ENCODE measurements at regions not wholly inside any gene's neighbourhood (a gene's known extent, or its start where the extent isn't known, plus 50 kb on each side); places are given as distances from the start of the nearest gene placed in this dataset.

DNA sequence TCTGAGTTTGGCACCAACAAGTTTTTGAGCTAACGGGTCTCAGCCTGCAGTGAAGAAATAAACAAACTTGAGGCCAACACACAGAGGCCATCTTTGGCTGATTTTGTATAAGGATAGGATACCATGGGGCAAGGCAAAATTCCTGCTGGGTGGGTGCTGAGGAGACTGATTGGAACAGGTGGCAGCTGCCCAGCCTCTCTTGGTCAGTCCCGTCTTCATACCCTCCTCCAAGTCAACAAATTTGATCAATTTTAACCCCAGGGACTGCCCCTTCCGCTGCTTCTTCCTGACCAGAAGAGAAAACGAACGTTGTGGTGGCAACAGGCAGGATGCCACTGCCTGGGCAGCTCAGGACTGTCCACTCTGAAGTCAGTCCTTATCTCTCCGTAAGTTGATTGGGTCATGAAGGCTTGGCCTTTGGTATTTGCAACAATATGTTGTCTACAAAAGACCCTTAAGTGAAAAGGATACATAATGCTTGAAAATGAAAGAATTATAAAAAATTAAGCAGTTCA is 139.3 kb downstream of the SPP2 start:
- no peak for DNase-seq (ENCODE audit: low spot score)

DNA sequence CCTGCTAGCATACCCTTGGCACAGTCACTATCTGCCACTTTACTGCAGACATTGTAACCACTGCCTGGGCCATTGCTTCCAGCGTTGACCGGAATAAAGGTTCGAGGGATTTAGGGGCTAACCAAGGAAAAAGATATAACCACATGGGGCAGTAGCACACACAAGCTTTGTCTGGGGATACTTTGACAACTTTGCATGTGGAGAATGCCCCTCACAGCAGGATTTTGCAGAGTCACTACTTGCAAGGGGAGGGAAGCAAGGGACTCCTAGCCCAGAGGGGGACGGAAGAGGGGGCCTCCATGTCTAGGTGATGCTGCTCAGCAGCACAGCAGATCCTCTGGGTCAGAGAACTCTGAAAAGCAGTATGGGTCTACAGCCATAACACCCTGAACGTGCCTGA is 138.7 kb downstream of the SPP2 start:
- no peak for DNase-seq (ENCODE audit: low spot score)

DNA sequence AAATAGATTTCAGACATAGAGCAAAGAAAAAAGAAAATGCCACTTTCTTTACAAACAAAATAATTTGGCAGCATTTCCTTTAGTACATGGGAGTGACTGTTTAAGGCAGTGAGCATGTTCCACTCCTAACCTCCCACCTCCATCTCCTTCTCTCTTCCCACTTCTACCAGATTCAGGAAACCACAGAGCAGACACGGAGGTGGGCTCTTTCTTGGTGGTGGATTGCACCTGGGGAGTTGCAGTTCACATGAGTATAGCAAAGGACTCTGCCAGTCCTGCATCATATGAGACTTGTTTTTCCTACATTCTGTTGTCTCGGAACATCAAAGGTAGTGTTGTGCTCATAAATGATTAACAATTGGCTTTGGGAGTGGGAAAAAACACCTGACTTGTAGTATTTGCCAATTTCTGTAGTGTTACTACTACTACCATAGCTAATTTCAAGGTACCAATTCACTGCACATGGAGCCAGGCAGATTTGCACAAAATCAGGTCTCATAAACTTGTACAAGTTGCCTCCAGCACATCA is 137.2 kb downstream of the SPP2 start:
- DNase-seq (ENCODE audit: low spot score) = no peak

DNA sequence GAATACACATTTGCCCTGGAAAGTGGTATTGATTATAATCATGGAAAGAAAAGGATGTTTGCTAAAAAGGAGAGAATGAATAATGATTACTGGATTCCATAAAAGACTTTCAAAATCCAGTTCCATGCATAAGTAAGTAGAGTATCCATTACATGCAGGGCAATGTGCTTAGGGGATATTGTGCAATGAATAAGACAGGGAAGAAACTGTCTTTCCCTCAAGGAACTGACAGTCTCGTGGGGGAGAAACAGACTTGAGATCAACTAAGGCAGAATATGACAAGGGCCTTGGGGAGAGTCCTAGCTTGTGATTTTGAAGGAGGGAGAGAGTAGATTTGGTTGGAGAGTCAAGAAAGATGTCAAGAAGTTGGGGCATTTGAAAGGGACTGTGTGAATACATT is 130.6 kb downstream of the SPP2 start:
- DNase-seq (ENCODE audit: low spot score) = no peak

DNA sequence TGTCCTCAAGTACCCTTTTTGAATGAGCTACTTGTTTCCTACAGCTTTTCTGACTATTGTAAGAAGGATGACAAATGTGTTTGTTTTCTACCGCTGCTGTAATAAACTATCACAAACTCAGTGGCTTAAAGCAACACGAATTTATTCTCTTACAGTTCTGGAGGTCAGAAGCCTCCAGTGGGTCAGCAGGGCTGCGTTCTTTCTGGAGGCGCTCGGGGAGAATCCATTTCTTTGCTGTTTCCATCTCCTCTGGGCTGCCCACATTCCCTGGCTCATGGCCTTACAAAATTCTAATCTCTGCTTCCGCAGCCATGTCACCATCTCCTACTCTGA is 128.5 kb downstream of the SPP2 start:
- no peak for DNase-seq (ENCODE audit: low spot score)

DNA sequence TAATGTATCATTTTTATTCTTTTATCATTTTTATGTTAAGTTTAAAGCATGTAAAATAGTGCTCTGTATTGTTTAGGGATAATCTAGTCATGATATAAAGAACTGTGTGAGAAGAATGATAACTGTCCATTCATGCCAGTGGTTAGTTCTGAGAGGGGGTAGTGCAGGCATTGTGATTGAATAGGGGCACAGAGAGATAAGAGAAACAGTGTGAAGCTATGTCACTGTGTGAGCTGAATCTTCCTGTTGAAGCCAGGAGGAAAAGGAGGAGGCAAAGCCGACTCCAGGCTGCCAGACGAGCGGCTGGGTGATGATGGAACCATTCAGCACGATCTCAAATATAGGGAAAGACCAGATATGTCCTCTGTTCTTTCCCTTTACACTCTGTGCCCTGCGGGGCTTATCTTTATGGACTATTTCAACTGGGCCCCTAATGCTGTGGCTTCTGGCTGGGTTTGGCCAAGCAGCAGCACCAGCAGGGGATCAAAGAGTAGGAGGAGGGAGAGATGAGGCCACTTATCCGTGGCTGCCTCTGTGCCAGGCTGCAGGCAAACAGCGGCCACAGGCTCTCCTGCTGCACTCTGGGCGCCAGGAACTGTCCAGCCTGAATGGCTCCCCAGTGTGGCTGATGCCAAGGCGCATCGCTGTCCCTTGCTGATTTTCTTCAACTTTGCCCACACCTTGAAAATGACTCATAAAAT is 128.0 kb downstream of the SPP2 start:
- peak; percentile 72 for DNase-seq (ENCODE audit: low spot score)

DNA sequence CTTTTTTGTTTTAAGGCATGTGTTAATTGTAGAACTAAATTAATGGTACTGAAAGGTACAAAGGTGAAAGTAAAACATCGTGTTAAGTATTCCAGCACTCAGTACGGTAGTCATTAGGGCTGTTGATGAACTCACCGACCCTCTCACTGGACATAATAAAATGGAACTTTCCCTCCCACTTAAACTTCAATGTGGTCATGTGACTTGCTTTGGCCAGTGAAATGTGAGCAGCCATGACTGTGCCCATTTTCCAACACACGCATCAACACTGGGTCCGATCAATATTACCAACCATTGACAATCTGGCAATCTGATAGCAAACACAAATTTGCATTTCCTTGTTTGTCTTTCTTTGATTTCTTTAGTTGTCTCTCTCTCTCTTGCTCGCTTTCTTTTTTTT is 125.1 kb downstream of the SPP2 start:
- no peak for DNase-seq (ENCODE audit: low spot score)

DNA sequence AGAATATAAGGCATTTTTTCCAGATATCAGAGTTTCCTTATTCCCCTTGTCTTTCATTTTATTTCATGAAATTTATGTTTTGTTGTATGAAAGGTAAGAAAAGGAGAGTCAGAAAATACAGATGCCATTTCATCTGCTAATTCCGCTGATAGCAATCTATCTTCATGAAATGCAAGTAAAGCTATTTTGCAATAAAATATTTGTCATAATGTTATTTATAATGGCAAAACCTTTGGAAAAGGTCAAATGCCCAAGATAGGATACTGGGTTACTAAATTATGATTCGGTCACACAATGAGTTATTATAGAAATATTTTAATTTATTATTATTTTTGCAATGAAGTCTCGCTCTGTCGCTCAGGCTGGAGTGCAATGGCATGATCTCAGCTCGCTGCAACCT is 124.2 kb downstream of the SPP2 start:
- DNase-seq (ENCODE audit: low spot score) = no peak

DNA sequence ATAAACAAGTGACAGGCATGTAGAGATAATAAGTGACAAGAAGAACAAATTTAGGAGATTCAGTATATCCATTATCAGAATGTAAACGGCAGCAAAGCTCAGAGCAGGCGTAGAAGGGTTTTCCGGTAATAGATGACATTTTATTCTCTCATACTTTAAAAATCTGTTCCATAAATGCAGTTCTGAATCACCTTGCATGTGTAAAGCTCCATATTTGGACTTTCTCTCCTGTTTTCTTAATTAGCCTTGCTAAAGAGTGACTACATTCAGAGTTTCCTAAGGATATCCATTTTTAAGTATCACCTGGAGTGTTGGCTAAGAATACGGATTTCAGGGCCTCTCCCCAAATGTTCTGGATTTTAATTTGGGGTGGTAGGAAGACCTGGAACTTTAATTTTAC is 122.0 kb downstream of the SPP2 start:
- DNase-seq (ENCODE audit: low spot score) = no peak

DNA sequence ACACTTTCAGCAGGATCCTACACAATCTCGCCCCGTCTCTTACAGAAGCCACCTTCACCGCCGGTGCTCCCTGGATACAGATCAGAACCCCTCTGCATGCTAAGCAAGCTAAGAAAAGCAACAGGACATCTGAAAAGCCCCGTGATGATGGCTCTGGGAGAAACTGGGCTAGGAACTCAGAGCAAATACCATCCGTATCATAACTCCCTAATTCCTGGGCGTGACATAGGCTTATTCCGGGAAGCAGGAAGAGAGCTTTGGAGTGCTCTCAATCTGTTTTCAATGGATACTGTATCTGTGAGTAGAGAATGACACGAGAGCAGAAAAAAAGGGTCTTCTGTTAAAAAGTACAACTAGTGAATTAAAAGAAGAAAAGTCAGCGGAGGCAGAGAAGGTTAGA is 121.6 kb downstream of the SPP2 start:
- DNase-seq (ENCODE audit: low spot score) = no peak

DNA sequence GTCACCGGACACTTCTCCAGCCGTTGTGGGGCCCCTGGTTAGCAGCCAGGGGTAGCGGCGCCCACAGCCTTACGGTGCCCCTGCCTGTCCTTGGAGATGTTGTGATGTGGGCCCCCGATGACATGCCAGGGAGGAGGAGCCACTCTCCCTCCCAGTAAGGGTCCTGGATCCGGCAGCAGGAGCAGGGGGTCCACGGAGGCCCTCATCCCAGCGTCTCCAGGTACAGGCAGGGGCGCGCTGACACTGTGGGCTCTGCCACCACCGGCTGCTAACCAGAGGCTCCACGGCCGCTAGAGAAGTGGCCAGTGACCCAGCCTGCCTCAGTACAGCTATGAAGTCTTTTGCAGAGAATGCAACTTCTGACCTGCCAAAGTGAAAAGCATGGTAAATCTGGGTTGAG is 121.2 kb downstream of the SPP2 start:
- DNase-seq (ENCODE audit: low spot score) = no peak

DNA sequence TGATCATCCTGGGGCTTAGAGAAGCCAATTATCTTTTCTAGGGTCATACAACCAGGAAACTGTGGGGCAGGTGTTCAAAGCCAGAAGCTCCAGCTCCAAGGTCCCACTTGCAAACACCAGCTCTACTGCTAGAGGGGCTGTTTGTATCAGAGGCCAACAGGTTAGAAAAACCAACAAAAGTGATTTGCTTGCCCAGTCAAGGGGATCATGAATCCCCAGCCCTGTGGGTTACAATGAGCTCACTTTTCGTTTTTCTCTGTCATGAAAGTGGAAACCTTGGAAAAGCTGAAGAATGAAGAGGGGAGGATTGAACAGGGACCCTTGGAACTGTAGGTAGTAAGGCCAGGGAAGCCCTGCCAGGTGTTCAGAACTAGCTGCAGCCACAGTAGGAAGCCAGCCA is 119.2 kb downstream of the SPP2 start:
- DNase-seq (ENCODE audit: low spot score) = peak; percentile 25

DNA sequence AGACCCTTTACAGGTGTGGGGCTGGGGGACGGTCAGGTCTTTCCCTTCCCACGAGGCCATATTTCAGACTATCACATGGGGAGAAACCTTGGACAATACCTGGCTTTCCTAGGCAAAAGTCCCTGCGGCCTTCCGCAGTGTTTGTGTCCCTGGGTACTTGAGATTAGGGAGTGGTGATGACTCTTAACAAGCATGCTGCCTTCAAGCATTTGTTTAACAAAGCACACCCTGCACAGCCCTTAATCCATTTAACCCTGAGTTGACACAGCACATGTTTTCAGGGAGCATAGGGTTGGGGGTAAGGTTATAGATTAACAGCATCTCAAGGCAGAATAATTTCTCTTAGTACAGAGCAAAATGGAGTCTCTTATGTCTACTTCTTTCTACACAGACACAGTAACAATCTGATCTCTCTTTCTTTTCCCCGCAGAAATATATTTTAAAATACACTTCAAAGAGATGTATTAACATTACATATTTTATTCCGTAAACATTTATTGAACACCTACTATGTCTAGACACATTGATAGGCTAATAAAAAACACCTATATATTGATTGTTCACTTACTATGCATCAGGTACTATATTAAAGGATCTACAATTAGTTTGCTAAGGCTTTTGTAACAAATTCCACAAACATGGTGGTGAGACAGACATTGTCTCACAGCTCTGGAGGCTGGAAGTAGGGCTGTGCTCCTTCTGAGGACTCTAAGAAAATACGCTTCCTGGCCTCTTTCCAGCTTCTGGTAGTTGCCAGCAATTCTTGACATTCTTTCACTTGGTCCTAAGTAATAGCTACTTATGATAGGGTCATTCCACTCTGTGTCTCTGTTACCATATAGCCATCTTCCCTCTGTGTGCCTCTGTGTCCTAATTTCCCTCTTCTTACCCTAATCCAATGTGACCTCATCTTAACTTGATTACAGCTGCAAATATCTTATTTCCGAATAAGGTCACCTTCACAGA is 118.4 kb downstream of the SPP2 start:
- DNase-seq (ENCODE audit: low spot score) = peak; percentile 85

DNA sequence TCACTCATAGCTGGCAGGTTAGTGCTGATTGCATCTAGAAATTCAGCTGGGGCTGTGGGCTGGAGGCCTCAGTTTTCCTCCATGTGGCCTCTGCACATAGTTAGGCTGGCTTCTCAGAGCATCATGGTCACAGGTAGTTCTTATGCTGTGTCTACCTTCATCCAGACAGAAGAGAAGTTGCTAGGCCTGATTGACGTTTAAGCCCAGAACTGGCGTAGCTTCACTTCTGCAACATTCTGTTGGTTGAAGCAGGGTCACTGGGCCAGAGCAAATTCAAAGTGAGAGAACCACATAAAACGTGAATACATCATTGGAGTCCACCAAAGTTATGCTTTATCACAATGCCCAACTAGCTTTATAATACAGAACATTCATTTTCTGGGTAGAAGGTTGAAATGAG is 116.0 kb downstream of the SPP2 start:
- DNase-seq (ENCODE audit: low spot score) = no peak

DNA sequence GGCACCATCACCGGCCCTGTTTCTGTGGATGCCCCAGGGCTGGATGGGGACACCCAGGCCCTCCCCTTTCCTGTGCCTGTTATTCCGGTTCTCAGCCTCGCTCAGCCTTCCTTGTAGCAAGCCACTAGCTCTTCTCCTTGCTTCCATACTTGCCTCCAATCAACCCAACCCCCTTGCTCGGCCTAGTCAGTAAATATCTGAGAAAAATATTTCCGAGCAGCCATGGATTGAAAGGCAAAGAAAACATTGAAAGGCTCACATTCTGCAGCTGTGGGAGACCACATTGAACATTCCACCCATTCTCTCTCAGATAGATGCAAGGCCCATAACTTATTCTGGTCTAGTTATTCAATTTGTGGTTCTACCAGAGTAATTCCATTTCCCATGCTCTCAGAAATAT is 114.9 kb downstream of the SPP2 start:
- DNase-seq (ENCODE audit: low spot score) = peak; percentile 37

DNA sequence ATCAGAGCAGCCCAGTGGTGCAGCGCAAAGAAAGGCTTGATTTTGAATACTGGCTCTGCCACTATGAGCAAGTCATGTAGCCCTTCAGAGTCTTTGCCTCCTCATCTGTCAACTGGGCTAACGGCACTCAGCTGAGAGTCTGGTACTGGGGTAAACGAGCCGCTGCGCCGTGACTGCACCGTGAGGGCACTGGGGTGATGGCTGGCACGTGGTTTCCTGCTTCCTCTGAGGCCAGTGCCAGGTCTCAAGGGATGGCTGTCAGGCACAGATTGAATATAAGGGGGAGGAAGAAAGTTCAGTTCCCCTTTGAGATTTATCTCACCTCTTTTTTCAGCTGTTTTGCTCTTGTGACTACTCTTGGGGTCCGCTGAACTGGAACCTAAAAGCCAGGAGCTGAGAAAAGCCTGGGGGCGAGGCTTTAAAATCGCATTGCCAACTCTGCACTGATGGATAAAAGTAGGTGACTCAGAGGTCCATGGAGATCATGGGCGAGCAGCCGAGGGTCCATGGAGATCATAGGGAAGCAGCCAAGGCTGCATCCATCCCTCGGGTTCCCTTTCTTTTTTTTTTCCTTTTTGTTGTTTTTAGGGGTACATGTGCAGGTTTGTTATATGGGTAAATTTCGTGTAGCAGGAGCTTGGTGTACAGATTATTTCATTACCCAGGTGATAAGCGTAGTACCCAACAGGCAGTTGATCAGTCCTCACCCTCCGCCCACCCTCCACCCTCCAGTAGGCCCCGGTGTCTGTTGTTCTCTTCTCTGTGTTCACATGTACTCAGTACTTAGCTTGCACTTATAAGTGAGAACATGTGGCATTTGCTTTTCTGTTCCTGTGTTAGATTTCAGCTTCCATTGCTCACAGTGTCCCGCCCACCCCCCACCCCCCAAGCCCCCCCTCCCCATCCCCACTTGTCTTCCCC is 114.3 kb downstream of the SPP2 start:
- DNase-seq (ENCODE audit: low spot score) = peak; percentile 26

DNA sequence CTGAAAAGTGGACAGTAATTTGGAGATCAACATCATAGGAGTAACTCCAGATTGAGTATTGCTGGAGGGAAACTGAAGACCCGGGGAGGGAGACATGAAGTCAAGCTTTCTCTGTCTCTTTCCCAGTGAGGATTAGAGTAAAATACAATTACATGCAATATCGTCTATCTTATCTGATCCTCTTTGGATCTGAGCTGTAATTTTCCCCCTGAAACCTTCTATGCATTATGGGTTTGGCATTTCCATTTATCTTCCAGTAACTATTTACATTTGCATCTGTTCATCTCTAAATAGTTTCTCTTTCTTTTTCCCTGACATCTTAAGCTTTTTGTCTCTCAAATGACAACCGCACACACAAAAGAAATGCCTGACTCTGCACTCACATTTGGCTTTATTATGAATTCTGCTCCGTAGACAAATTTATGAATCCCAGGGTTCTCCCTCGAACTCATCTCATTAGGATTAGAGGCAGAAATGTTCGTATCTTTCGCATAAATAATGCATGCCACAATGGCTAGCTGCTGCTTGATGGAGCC is 113.1 kb downstream of the SPP2 start:
- DNase-seq (ENCODE audit: low spot score) = no peak

DNA sequence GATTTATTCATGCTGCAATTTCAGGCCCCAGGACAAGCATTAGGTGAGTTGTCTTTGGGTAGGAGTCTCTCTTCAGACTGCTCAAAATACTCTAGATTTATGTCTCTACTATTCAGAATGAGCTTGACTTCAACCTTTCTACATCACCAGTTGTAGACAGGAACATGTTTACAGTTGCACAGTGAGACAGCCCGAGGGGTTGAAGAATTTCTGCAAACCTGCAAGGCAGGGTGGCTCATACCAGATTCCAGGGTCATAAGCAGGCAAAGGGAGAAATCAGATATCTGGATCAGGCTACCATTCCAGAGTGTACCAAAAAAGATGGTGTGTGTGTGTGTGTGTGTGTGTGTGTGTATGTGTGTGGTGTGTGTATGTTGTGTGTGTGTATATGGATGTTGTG is 112.4 kb downstream of the SPP2 start:
- no peak for DNase-seq (ENCODE audit: low spot score)

DNA sequence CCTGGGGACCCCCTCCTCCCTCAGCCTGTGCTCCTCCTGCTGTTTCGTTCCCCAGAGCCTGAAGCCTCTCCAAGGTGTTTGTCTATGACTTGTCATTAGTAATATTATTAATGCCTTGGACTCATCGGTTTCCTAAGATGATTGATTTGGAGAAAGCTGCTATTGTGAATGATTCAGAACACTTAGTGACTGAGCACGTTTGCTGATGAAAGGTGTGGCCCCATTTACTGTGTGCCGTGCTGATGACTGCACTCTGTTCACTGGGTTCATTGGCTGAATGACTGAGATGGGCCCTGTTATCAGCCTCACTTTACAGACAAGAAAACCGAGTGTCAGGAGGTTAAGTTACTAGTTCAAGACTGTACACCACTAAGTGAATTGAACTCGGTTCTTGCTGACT is 111.4 kb downstream of the SPP2 start:
- DNase-seq (ENCODE audit: low spot score) = no peak

DNA sequence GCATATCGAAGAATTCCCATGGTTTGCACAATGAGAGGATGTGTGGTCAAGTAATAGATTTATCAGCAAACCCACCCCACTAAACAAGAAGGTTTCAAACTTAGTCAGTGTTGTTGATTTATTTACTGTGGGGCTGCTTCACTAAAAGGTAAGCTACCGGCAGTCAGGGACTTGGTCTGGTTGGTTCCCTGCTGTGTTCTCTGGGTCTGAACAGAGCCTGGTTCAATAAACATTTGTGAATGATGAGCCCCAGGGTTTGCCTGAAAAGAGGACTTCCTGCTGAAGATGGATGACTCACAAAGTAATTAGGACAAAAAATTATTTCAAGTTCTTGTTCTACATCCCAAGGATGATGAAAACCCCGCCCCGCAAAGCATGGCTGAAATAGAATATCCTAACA is 108.3 kb downstream of the SPP2 start:
- peak; percentile 16 for DNase-seq (ENCODE audit: low spot score)

DNA sequence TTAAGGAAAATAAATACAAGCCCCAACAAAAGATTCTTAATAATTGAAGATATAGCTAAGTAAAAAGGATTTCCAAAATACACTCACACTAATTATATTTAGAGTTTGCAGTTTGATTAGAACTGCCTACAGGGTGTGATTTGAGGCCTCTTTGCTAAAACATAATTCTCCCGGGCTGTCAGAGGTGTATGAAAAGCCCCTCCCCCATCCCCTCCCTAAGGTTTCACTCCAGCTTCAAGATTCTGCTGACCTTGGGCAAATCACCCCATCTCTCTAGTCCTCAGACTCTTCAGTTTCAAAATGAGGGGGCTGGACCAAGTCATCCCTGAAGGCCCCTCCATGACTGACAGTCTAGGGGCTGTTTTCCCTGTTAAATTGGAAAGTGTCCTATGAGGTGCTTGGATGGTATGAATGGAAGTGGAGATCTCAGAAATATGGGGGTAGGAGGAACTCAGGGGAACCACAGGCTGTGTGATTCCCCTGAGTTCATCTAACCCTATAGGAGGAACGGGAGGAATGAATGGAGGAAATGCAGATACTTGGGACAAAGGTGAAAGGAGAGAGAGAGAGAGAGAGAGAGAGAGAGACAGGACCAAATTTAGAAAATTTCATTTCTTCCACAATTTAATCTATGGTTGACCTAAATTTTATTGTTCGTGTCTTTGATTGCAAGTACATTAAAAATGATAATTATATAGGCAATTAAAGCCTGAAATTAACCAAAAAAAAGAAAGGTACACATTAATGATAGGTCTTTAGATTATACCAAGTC is 107.5 kb downstream of the SPP2 start:
- no peak for DNase-seq (ENCODE audit: low spot score)
